Hepatic stellate cell (primary cell): ENCODE measurements at regions not wholly inside any gene's neighbourhood (a gene's known extent, or its start where the extent isn't known, plus 50 kb on each side); places are given as distances from the start of the nearest gene placed in this dataset.

Source experiments
- DNase-seq: peaks from one replicate; pipeline ENCODE4 v3.0.0; 2011; ENCODE audit warnings: low spot score

GRCh38 chr12:34376133-34376799 is 354.0 kb downstream of the ALG10 start:
- no peak for DNase-seq

- no peak for DNase-seq
Measured at GRCh38 chr12:34377243-34378035, 355.1 kb downstream of the ALG10 start.

- no peak for DNase-seq
Measured at GRCh38 chr12:34379142-34379541, 356.8 kb downstream of the ALG10 start.

GRCh38 chr12:34384693-34385092 is 362.4 kb downstream of the ALG10 start:
- DNase-seq: no peak

GRCh38 chr12:34386016-34386415 is 363.7 kb downstream of the ALG10 start:
- DNase-seq: no peak

GRCh38 chr12:34386621-34387255 is 364.4 kb downstream of the ALG10 start:
- DNase-seq: no peak

- DNase-seq: no peak
Measured at GRCh38 chr12:34387711-34388635, 365.7 kb downstream of the ALG10 start.

- no peak for DNase-seq
Measured at GRCh38 chr12:34388636-34389377, 366.5 kb downstream of the ALG10 start.

- DNase-seq: no peak
Measured at GRCh38 chr12:34389378-34390170, 367.3 kb downstream of the ALG10 start.

- DNase-seq: no peak
Measured at GRCh38 chr12:34390171-34390841, 368.0 kb downstream of the ALG10 start.

GRCh38 chr12:34390846-34391700 is 368.8 kb downstream of the ALG10 start:
- DNase-seq: no peak

GRCh38 chr12:34391771-34392581 is 369.7 kb downstream of the ALG10 start:
- DNase-seq: no peak

- DNase-seq: no peak
Measured at GRCh38 chr12:34392741-34393085, 370.4 kb downstream of the ALG10 start.

GRCh38 chr12:34393086-34393820 is 371.0 kb downstream of the ALG10 start:
- no peak for DNase-seq

GRCh38 chr12:34393821-34394150 is 371.5 kb downstream of the ALG10 start:
- no peak for DNase-seq

GRCh38 chr12:34394211-34395055 is 372.1 kb downstream of the ALG10 start:
- no peak for DNase-seq
